A673 (cell line): ENCODE measurements at regions not wholly inside any gene's neighbourhood (a gene's known extent, or its start where the extent isn't known, plus 50 kb on each side); places are given as distances from the start of the nearest gene placed in this dataset.

Experiments used
- BruUV-seq: library from RNA; stranded (reverse); fragments of 400-500 nt; replicated peaks from 2 replicates; lab custom pipeline; 2021; lab: Mats Ljungman, UMichigan
- CTCF ChIA-PET: fragments of 300-600 bp; sonication (Branson Sonifier 250); formaldehyde crosslinking; loops from one replicate; lab custom pipeline; 2022; ENCODE audit warnings: antibody characterized with exemption; lab: Charles Lee
- POLR2A ChIA-PET: fragments of 300-600 bp; sonication (Branson Sonifier 250); formaldehyde crosslinking; loops from one replicate; lab custom pipeline; 2022; ENCODE audit warnings: antibody characterized with exemption; ENCODE audit not compliant: low non-redundant PET; lab: Charles Lee
- DNase-seq: peaks from one replicate; pipeline ENCODE4 v3.0.0-alpha.2; 2015; ENCODE audit warnings: low spot score
- H3K27ac ChIP-seq: fragments of 200-600 bp; sonication (generic); 2 replicates; pipeline ENCODE4 v1.5.1; 2016; ENCODE audit warnings: mixed run types, low read depth, mild to moderate bottlenecking, mixed read lengths, antibody characterized with exemption, low read length; ENCODE audit not compliant: poor library complexity, severe bottlenecking
- H3K27me3 ChIP-seq: fragments of 200-600 bp; sonication (generic); replicated peaks from 2 replicates; pipeline ENCODE4 v1.6.1; 2017; ENCODE audit warnings: mixed run types, low read depth, mild to moderate bottlenecking, mixed read lengths, antibody characterized with exemption, low read length; ENCODE audit not compliant: insufficient read depth, poor library complexity
- H3K36me3 ChIP-seq: fragments of 200-600 bp; sonication (generic); 2 replicates; pipeline ENCODE4 v1.6.1; 2016; ENCODE audit warnings: mixed run types, mild to moderate bottlenecking, mixed read lengths, antibody characterized with exemption, low read length; ENCODE audit not compliant: insufficient read depth, poor library complexity, severe bottlenecking
- H3K4me1 ChIP-seq: fragments of 200-600 bp; sonication (generic); 2 replicates; pipeline ENCODE4 v1.6.1; 2017; ENCODE audit warnings: mixed run types, mild to moderate bottlenecking, mixed read lengths, antibody characterized with exemption, low read length; ENCODE audit not compliant: insufficient read depth, poor library complexity, severe bottlenecking
- H3K4me3 ChIP-seq: fragments of 200-600 bp; sonication (generic); 2 replicates; pipeline ENCODE4 v1.5.1; 2016; ENCODE audit warnings: low read depth, mixed run types, mild to moderate bottlenecking, mixed read lengths, low read length; ENCODE audit not compliant: poor library complexity, severe bottlenecking
- H3K9me3 ChIP-seq: fragments of 200-600 bp; sonication (generic); 2 replicates; pipeline ENCODE4 v1.6.1; 2016; ENCODE audit warnings: mixed run types, low read depth, mild to moderate bottlenecking, mixed read lengths, antibody characterized with exemption, low read length; ENCODE audit not compliant: poor library complexity, severe bottlenecking
- EZH2 ChIP-seq: fragments of 200-600 bp; sonication (generic); IDR thresholded peaks from 2 replicates; pipeline ENCODE4 v1.6.1; 2017; ENCODE audit warnings: borderline replicate concordance, low read depth, mild to moderate bottlenecking, mixed read lengths, antibody characterized with exemption, low read length; ENCODE audit not compliant: poor library complexity, severe bottlenecking
- intact Hi-C: fragments of 100-400 bp; cut with micrococcal nuclease; formaldehyde crosslinking; loops from one replicate; pipeline ENCODE4 v1.10.0; 2022; ENCODE audit not compliant: unreplicated experiment
- TF ChIP-seq, protein P1 (sequence below): fragments of 300-800, 200-600 bp; sonication (generic); conservative IDR thresholded peaks from 2 replicates; pipeline ENCODE4 v1.5.1; 2017; ENCODE audit warnings: low read depth, mild to moderate bottlenecking, antibody characterized with exemption, low read length, moderate library complexity, mixed read lengths

- Histone ChIP-seq H3K27me3 (no peaks in the 10 kb centered on the region), H3K36me3 (no peaks in the 10 kb centered on the region), H3K4me3 (no peak overlapping the region), H3K9me3 (peaks cover 9% of the 10 kb centered on the region), H3K27ac (no peak overlapping the region), H3K4me1 (no peaks in the 10 kb centered on the region)
- DNase-seq: no peak
- ChIA-PET POLR2A (no interaction called here), CTCF (interaction anchor here (0.8 kb wide), 1 partner anchor 27 kb away, joined by 3 read pairs; no protein-coding TSS in a partner anchor)
- no peak for TF ChIP-seq EZH2
- TF ChIP-seq, protein P1, sequence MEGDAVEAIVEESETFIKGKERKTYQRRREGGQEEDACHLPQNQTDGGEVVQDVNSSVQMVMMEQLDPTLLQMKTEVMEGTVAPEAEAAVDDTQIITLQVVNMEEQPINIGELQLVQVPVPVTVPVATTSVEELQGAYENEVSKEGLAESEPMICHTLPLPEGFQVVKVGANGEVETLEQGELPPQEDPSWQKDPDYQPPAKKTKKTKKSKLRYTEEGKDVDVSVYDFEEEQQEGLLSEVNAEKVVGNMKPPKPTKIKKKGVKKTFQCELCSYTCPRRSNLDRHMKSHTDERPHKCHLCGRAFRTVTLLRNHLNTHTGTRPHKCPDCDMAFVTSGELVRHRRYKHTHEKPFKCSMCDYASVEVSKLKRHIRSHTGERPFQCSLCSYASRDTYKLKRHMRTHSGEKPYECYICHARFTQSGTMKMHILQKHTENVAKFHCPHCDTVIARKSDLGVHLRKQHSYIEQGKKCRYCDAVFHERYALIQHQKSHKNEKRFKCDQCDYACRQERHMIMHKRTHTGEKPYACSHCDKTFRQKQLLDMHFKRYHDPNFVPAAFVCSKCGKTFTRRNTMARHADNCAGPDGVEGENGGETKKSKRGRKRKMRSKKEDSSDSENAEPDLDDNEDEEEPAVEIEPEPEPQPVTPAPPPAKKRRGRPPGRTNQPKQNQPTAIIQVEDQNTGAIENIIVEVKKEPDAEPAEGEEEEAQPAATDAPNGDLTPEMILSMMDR: no peak
- intact Hi-C loops: no loop called here
- BruUV-seq: no TSS peak
These were observed 111.9 kb upstream of the SEC14L1 start for GRCh38 chr17:77028900-77029299.

DNA sequence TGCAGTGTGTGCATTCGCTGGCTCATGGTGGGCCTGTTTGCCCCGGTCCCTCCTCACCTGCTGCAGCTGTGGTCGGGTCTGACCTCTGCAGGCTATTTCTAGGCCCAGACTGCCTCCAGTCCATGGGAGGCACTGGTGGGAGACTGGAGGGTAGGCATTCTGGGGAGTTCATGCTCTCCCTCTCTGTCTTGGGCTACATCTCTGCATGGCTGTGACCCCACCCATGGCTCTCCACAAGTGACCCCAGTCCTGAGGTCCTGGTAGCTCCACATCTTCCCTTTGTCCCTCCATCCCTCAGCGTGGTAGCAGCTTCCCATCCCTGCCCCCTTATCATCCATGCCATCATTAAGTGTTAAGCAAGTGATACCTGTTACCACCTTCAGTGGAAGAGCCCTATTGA is 107.8 kb upstream of the SEC14L1 start:
- CTCF ChIA-PET: no interaction called here
- DNase-seq: no peak

DNA sequence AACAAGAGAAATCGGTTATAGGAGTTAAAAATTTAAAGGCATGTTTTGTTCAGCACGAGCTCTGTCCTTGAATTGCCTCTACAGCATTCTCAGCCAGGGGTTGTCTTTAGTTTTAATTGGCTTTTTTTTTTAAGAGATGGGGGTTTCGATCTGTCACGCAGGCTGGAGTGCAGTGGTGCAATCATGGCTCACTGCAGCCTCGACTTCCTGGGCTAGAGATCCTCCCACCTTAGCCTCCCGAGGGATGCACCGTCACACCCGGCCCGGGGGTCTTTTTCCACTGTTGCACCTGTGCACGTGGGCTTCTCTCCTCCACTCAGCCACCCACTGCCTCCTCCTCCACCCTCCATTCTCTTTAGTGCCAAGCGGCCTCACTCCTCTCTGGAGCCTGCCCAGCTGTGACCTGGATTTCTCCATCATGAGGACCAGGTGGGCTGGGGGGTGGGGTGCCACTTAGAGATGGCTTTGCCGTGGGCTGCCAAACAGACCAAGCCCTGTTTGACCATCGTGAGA is 106.8 kb upstream of the SEC14L1 start:
- Histone ChIP-seq H3K4me1 (no peaks in the 10 kb centered on the region), H3K36me3 (no peaks in the 10 kb centered on the region), H3K9me3 (peaks cover 9% of the 10 kb centered on the region), H3K4me3 (no peak overlapping the region), H3K27me3 (peaks cover 2% of the 10 kb centered on the region), H3K27ac (no peak overlapping the region)
- DNase-seq: no peak
- intact Hi-C loops: no loop called here
- CTCF ChIA-PET: no interaction called here
- no peak for TF ChIP-seq EZH2
- TF ChIP-seq, protein P1: no peak
- POLR2A ChIA-PET: no interaction called here
- no TSS peak for BruUV-seq

More for the DNA sequence above, 107.8 kb upstream of the SEC14L1 start:
- peaks cover 9% of the 10 kb centered on the region for H3K9me3 ChIP-seq
- peaks cover 2% of the 10 kb centered on the region for H3K27me3 ChIP-seq
- H3K36me3 ChIP-seq: no peaks in the 10 kb centered on the region
- intact Hi-C loops: no loop called here
- no peak overlapping the region for H3K4me3 ChIP-seq
- no TSS peak for BruUV-seq
- no peak overlapping the region for H3K27ac ChIP-seq
- TF ChIP-seq EZH2: no peak
- TF ChIP-seq, protein P1: no peak
- no peaks in the 10 kb centered on the region for H3K4me1 ChIP-seq
- POLR2A ChIA-PET: no interaction called here
